ENCODE measurements at regions not wholly inside any gene's neighbourhood (a gene's known extent, or its start where the extent isn't known, plus 50 kb on each side); places are given as distances from the start of the nearest gene placed in this dataset.

GRCh38 chr2:39517622-39518021 lies 80.5 kb upstream of the MAP4K3 start:
- TF ChIP-seq EZH2 (IDR thresholded peaks at IDR 0.05; ENCODE audit: insufficient read depth, poor library complexity, severe bottlenecking) (no peak), EZH2phosphoT487 (IDR thresholded peaks at IDR 0.05; ENCODE audit: insufficient read depth, low read depth) (no peak)

Data from GM23248 (cell line).